Immature natural killer cell (primary cell): ENCODE measurements at regions not wholly inside any gene's neighbourhood (a gene's known extent, or its start where the extent isn't known, plus 50 kb on each side); places are given as distances from the start of the nearest gene placed in this dataset.

Source experiments
- DNase-seq, 3 donors: peaks; one replicate each; pipeline ENCODE4 v3.0.0; 2022; ENCODE audit warnings: mixed read lengths in 1 of 3
- H3K27ac Mint-ChIP-seq, 6 donors: one replicate each; pipeline ENCODE4 v1.8.0; 2020; ENCODE audit warnings: mixed read lengths in 6 of 6, mild to moderate bottlenecking in 5 of 6, inconsistent platforms in 4 of 6, moderate library complexity in 3 of 6
- H3K27me3 Mint-ChIP-seq, 3 donors: one replicate each; pipeline ENCODE4 v1.8.0; 2020 to 2021; ENCODE audit warnings: low read depth in 3 of 3, mild to moderate bottlenecking in 3 of 3, mixed read lengths in 3 of 3, moderate library complexity in 3 of 3, inconsistent platforms in 1 of 3
- H3K36me3 Mint-ChIP-seq, 3 donors: one replicate each; pipeline ENCODE4 v1.8.0; 2020; ENCODE audit warnings: mixed read lengths in 3 of 3, inconsistent platforms in 2 of 3, mild to moderate bottlenecking in 2 of 3
- H3K4me1 Mint-ChIP-seq, 2 donors: one replicate each; pipeline ENCODE4 v1.8.0; 2020; ENCODE audit warnings: inconsistent platforms in 2 of 2, mild to moderate bottlenecking in 2 of 2, mixed read lengths in 2 of 2, moderate library complexity in 1 of 2
- H3K4me3 Mint-ChIP-seq, 5 donors: one replicate each; pipeline ENCODE4 v1.8.0; 2020; ENCODE audit warnings: mild to moderate bottlenecking in 5 of 5, mixed read lengths in 5 of 5, inconsistent platforms in 3 of 5, moderate library complexity in 3 of 5
- H3K9me3 Mint-ChIP-seq, 6 donors: one replicate each; pipeline ENCODE4 v1.8.0; 2020; ENCODE audit warnings: mild to moderate bottlenecking in 6 of 6, mixed read lengths in 6 of 6, inconsistent platforms in 4 of 6, moderate library complexity in 3 of 6

GRCh38 chr9:91062281-91062680 is 260.7 kb downstream of the SYK start:
- no peak overlapping the region for H3K4me3 Mint-ChIP-seq
- H3K9me3 Mint-ChIP-seq: no peaks in the 10 kb centered on the region

GRCh38 chr9:91063471-91063870 is 261.9 kb downstream of the SYK start:
- Mint-ChIP-seq H3K4me1 (no peaks in the 10 kb centered on the region), H3K36me3 (peaks cover 0 to 9% (median 0%) of the 10 kb centered on the region in 3 donors), H3K9me3 (no peaks in the 10 kb centered on the region), H3K4me3 (no peak overlapping the region), H3K27me3 (peaks cover 0 to 3% (median 1%) of the 10 kb centered on the region in 3 donors), H3K27ac (peak overlapping the region in 1 of 6 donors; percentile 63)
- DNase-seq: no peak

More at GRCh38 chr9:91062281-91062680, 260.7 kb downstream of the SYK start:
- Mint-ChIP-seq H3K27me3 (peaks cover 0 to 3% (median 2%) of the 10 kb centered on the region in 3 donors), H3K36me3 (peaks cover 0 to 9% (median 0%) of the 10 kb centered on the region in 3 donors), H3K27ac (no peak overlapping the region), H3K4me1 (no peaks in the 10 kb centered on the region)
- no peak for DNase-seq

GRCh38 chr9:91065231-91066041 is 263.8 kb downstream of the SYK start:
- Mint-ChIP-seq H3K27me3 (peaks cover 1 to 3% (median 2%) of the 10 kb centered on the region in 3 donors), H3K4me1 (no peaks in the 10 kb centered on the region), H3K27ac (peak overlapping the region in 1 of 6 donors; percentile 44), H3K4me3 (no peak overlapping the region), H3K36me3 (peaks cover 0 to 9% (median 0%) of the 10 kb centered on the region in 3 donors), H3K9me3 (no peaks in the 10 kb centered on the region)
- no peak for DNase-seq

GRCh38 chr9:91066042-91066415 is 264.4 kb downstream of the SYK start:
- H3K9me3 Mint-ChIP-seq: no peaks in the 10 kb centered on the region
- H3K4me1 Mint-ChIP-seq: no peaks in the 10 kb centered on the region
- H3K4me3 Mint-ChIP-seq: no peak overlapping the region
- peaks cover 0 to 9% (median 0%) of the 10 kb centered on the region in 3 donors for H3K36me3 Mint-ChIP-seq
- DNase-seq: no peak
- H3K27me3 Mint-ChIP-seq: peaks cover 1 to 3% (median 2%) of the 10 kb centered on the region in 3 donors
- H3K27ac Mint-ChIP-seq: no peak overlapping the region

- Mint-ChIP-seq H3K4me1 (no peaks in the 10 kb centered on the region), H3K36me3 (peaks cover 0 to 9% (median 0%) of the 10 kb centered on the region in 3 donors), H3K9me3 (no peaks in the 10 kb centered on the region), H3K4me3 (no peak overlapping the region), H3K27me3 (peaks cover 1 to 3% (median 2%) of the 10 kb centered on the region in 3 donors), H3K27ac (no peak overlapping the region)
- DNase-seq: no peak
Measured at GRCh38 chr9:91066856-91067255, 265.2 kb downstream of the SYK start.

GRCh38 chr9:91067306-91067860 is 265.8 kb downstream of the SYK start:
- no peak for DNase-seq
- no peak overlapping the region for H3K4me3 Mint-ChIP-seq
- no peaks in the 10 kb centered on the region for H3K4me1 Mint-ChIP-seq
- H3K27ac Mint-ChIP-seq: no peak overlapping the region
- peaks cover 0 to 9% (median 0%) of the 10 kb centered on the region in 3 donors for H3K36me3 Mint-ChIP-seq
- no peaks in the 10 kb centered on the region for H3K9me3 Mint-ChIP-seq
- H3K27me3 Mint-ChIP-seq: peaks cover 1 to 3% (median 2%) of the 10 kb centered on the region in 3 donors

GRCh38 chr9:91071184-91071990 is 269.8 kb downstream of the SYK start:
- H3K36me3 Mint-ChIP-seq: peaks cover 0 to 5% (median 3%) of the 10 kb centered on the region in 3 donors
- peak overlapping the region in 1 of 5 donors; percentile 72 for H3K4me3 Mint-ChIP-seq
- no peaks in the 10 kb centered on the region for H3K9me3 Mint-ChIP-seq
- DNase-seq: peak in 1 of 3 donors; percentile 30
- peak overlapping the region in 4 of 6 donors; percentile 24 to 92 (median 78) for H3K27ac Mint-ChIP-seq
- H3K27me3 Mint-ChIP-seq: peaks cover 0 to 3% (median 2%) of the 10 kb centered on the region in 3 donors
- H3K4me1 Mint-ChIP-seq: no peaks in the 10 kb centered on the region

- peaks cover 0 to 6% (median 2%) of the 10 kb centered on the region in 3 donors for H3K27me3 Mint-ChIP-seq
Measured at GRCh38 chr9:91073049-91073810, 271.6 kb downstream of the SYK start.

GRCh38 chr9:91073811-91074771 is 272.5 kb downstream of the SYK start:
- Mint-ChIP-seq H3K4me3 (no peak overlapping the region), H3K9me3 (no peaks in the 10 kb centered on the region), H3K4me1 (no peaks in the 10 kb centered on the region), H3K27ac (peak overlapping the region in 2 of 6 donors; percentile 24 to 63), H3K27me3 (peaks cover 0 to 5% (median 2%) of the 10 kb centered on the region in 3 donors), H3K36me3 (peaks cover 0 to 3% (median 0%) of the 10 kb centered on the region in 3 donors)
- DNase-seq: no peak

More at GRCh38 chr9:91073049-91073810, 271.6 kb downstream of the SYK start:
- Mint-ChIP-seq H3K36me3 (peaks cover 0 to 3% (median 0%) of the 10 kb centered on the region in 3 donors), H3K4me3 (no peak overlapping the region), H3K4me1 (no peaks in the 10 kb centered on the region), H3K27ac (peak overlapping the region in 2 of 6 donors; percentile 63 to 76), H3K9me3 (no peaks in the 10 kb centered on the region)
- no peak for DNase-seq

GRCh38 chr9:91074866-91075265 is 273.2 kb downstream of the SYK start:
- no peaks in the 10 kb centered on the region for H3K9me3 Mint-ChIP-seq
- H3K27ac Mint-ChIP-seq: no peak overlapping the region
- H3K27me3 Mint-ChIP-seq: peaks cover 0 to 5% (median 0%) of the 10 kb centered on the region in 3 donors
- H3K4me1 Mint-ChIP-seq: no peaks in the 10 kb centered on the region
- H3K4me3 Mint-ChIP-seq: no peak overlapping the region
- peaks cover 2 to 4% (median 3%) of the 10 kb centered on the region in 3 donors for H3K36me3 Mint-ChIP-seq
- no peak for DNase-seq

GRCh38 chr9:91075279-91075678 is 273.7 kb downstream of the SYK start:
- Mint-ChIP-seq H3K27ac (no peak overlapping the region), H3K4me1 (no peaks in the 10 kb centered on the region), H3K27me3 (peaks cover 0 to 5% (median 0%) of the 10 kb centered on the region in 3 donors), H3K9me3 (no peaks in the 10 kb centered on the region), H3K4me3 (no peak overlapping the region), H3K36me3 (peaks cover 3 to 8% (median 6%) of the 10 kb centered on the region in 3 donors)
- no peak for DNase-seq

- Mint-ChIP-seq H3K27me3 (peaks cover 0 to 3% (median 0%) of the 10 kb centered on the region in 3 donors), H3K36me3 (peaks cover 3 to 8% (median 7%) of the 10 kb centered on the region in 3 donors), H3K9me3 (no peaks in the 10 kb centered on the region), H3K4me1 (no peaks in the 10 kb centered on the region), H3K4me3 (no peak overlapping the region), H3K27ac (no peak overlapping the region)
- DNase-seq: no peak
Measured at GRCh38 chr9:91077624-91078368, 276.2 kb downstream of the SYK start.
